ENCODE measurements at regions not wholly inside any gene's neighbourhood (a gene's known extent, or its start where the extent isn't known, plus 50 kb on each side); places are given as distances from the start of the nearest gene placed in this dataset.

GRCh38 chr5:10173716-10174115 is 76.0 kb downstream of the ATPSCKMT start:
- DNase-seq = no peak

DNA sequence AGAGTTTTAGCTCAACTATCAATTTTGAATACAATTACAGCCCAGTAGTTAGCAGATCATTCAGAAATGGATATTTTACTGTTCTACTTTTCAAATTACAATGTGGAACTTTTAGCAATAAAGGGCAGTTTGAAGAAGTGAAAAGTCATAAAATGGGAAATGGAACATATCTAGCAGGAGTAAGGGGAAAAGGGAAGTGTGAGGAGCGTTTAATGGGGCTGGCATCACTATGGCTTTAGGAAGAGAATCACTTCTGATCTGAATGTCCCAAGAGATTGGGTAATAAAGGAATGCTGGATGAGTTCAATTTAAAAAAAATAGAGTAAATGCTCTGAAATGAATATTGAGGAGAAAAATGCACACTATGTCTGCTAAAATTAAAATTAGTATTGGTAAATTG is 77.4 kb downstream of the ATPSCKMT start:
- no peak for DNase-seq

- no peak for DNase-seq
These were observed 80.3 kb downstream of the ATPSCKMT start for GRCh38 chr5:10169359-10169758.

GRCh38 chr5:10168254-10168653 is 81.4 kb downstream of the ATPSCKMT start:
- DNase-seq = no peak

DNA sequence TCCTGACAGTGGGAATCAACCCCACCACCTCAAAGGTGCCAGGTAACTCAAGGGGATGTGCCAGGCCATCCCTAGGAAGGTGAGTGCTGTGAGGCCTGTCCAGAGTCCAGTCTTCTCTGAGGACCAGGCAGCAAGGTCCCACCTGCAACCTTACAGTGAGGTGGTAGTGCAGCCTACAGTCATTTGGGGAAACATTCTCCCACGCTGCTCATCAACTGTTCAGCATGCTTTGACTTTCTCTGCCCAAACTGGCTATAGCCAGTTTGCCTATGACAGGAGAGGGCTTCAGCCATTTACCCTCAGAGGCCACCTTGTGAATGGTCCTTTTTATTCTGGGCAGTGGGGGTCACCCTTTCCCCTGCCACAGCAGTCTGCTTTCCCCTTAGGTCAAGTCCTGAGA is 81.9 kb downstream of the ATPSCKMT start:
- DNase-seq = no peak

- DNase-seq = no peak
These were observed 83.3 kb downstream of the ATPSCKMT start for GRCh38 chr5:10166392-10166791.

DNA sequence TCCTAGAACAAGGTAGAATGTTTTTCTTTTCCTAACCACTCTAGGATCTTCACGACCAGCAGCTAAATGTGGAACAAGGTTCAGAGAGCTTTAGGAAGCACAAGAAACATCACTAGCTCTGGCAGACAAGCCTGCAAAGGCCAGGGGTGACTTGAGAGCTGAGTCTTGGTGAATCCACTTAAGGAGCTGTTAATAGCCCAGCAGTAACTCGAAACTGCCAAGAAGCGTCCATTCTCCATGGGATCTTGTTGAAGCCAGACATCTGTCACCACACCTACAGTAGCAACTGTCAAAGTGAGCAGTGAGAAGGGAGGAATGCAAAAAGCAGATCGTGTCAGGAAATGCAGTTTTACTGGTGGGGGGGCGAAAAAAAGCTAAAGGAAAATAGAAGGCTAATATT is 87.2 kb downstream of the ATPSCKMT start:
- DNase-seq = no peak

- DNase-seq = no peak
These were observed 87.9 kb downstream of the ATPSCKMT start for GRCh38 chr5:10161778-10162177.

DNA sequence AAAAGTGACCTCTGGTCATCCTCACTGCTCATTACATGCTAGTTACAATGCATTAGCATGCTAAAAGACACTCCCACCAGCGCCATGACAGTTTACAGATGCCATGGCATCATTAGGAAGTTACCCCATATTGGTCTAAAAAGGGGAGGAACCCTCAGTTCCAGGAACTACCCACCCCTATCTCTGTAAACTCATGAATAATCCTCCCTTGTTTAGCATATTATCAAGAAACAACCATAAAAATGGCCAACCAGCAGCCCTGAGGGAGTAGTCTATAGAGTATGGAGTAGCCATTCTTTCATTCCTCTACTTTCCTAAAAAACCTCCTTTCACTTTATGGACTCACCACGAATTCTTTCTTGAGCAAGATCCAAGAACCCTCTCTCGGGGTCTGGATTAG is 89.4 kb downstream of the ATPSCKMT start:
- DNase-seq = no peak

- DNase-seq = no peak
These were observed 90.8 kb downstream of the ATPSCKMT start for GRCh38 chr5:10158886-10159285.

GRCh38 chr5:10157085-10157669 is 92.5 kb downstream of the ATPSCKMT start:
- DNase-seq = no peak

GRCh38 chr5:10155897-10156667 is 93.6 kb downstream of the ATPSCKMT start:
- DNase-seq = no peak

DNA sequence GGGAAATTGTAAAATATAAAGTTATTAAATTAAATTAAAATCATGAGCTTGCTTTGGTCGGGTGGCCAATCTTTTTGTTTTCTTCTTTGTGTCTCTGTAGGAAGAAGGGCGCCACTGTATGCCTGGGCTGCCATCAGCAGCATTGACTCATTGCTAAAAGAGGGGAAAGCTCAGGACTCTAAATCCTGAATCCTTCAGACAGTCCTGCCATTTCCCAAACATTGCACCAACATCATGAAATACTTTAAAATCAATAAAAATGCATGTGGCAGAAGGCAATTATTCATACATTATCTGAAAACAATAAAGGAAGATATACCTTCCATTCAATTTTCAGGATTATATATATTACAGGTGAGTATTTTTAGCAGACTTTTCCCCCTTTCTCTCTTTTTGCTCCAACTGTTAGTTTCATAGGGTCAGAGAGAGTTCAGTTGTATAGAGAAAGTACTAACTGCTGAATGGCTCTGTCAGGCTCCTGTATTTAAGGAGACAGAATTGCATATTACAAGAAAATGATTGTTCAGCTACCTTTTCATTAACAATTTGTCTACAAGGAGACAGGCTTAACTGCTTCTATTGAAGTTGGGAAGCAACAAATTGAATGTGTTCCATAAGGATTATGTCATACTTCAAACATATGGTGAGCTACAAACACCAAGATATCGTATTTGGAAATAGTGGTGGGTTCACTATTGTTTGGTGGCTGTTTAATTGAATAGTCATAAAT is 95.7 kb downstream of the ATPSCKMT start:
- no peak for DNase-seq

DNA sequence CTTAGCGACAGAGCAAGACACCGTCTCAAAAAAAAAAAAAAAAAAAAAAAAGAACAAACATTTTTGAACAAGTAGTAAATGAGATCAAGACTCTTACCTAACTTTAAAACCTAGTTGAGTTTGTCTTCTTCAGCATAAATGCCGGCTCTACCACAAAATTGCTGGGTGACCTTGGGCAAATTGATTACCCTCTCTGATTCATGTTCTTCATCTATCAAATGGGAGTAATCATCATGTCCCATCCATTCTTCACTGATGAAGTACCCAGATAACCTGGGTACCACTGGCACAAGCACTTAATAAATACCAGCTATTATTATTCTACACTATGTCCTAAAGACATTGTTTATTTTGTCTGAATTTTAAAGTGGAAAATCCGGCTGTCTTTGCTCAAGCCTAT is 96.3 kb downstream of the ATPSCKMT start:
- no peak for DNase-seq

- DNase-seq = no peak
These were observed 98.0 kb downstream of the ATPSCKMT start for GRCh38 chr5:10151656-10152055.

DNA sequence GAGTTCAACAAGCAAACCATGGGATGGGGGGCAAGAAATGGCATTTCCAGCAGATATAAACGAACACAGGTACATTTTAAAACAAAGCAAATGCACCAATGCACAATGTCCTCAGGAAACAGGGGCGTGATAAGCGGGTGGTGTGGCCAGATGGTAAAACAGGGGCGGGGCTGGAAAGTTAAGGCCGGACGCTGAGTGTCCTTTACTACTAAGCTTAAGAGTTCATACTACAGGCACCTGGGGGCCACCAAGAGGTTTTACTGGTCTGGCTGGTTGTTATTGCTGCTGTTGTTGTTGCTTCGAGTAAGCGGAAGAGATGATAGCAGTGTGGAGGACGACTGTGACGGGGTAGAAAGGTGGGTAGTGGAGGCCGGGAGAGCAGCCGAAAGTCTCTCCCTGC is 99.8 kb downstream of the ATPSCKMT start:
- DNase-seq = no peak

DNA sequence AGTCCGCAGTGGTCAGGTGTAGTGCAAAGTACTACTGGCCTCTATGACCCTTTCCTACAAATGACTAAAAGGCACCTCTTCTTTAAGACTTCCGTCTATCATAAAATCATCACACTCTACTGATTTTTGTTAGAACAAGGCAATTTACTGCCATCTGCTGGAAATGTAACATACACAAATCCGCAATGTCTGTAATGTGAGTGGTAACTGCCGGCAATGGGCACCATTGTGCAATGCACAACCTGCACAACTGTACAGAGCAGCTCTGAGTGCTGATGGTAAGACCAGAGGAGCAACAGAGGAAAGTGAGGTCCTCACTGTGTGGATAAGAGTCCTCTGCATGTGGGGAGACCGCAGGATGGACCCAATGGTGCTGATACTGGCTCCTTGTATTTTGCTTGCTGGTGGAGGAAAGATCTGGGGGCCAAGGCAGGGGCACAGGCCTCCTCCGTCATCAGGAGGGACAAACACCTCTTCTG is 103.7 kb downstream of the ATPSCKMT start:
- DNase-seq = no peak

GRCh38 chr5:10144040-10144439 is 105.6 kb downstream of the ATPSCKMT start:
- no peak for DNase-seq

DNA sequence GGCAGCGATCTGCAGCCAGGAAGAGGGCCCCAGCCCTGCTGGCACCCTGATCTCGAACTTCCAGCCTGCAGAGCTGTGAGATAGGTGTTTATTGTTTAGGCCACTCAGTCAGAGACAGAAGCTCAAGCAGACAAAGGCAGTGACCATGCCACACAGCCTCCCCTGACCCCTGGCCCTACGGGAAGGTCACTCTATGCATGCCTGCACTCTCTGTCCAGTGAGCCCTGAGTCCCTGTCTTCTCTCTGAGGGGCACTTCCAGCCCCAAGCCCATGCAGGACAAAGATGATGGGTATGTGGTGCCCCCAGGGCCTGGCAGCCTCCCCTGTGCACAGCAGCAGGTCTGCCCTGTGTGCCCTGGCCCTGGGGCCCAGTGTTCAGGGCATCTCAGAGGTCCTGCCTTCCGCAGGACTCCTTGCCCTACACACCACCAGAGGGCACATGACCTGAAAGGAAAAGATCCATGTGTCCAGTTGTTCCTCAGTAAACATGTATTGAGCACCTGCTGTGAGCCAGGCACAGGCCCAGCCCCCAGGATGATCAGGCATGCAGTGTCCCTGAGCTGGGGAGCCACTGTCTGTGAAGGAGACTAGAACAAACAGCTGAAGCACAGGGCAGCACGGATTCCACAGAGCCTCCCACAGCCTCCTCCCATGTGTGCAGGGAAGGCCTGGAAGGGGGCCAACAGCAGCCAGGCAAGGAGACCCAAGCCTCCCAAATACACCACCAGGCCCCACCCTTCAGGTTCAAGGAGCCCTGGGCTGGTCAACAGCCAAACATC is 109.3 kb downstream of the ATPSCKMT start:
- DNase-seq = peak; percentile 58

GRCh38 chr5:10138395-10139057 is 111.2 kb downstream of the ATPSCKMT start:
- peak; percentile 37 for DNase-seq

DNA sequence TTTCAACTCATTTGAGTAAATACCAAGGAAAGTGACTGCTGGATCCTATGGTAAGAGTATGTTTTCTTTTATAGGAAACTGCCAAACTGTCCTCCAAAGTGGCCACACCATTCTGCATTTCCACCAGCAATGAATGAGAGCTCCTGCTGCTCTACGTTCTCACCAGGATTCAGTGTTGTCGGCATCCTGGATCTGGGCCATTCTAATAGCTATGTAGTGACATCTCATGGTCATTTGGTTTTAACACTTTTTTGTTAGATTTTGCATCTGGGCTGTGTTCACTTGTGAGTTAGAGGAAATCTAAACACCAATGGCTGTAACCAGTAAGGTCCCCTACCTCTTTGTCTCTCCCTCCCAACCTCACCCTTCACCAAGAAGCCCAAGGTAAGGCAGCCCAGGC is 115.9 kb downstream of the ATPSCKMT start:
- no peak for DNase-seq

DNA sequence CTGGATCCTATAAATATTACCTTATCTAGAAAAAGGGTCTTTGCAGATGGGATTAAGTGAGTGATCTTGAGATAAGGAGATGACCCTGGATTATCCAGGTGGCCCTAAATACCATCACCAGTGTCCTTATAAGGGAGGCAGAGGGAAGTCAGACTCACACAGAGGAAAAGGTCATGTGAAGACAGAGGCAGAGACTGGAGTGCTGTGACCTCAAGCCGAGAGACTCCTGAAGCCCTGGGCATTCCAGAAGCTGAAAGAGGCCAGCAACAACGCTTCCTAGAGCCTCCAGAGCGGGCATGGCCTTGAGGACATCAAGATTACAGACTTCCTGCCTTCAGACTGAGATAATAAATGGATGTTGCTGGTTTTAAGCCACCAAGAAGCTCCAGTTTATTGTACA is 118.8 kb downstream of the ATPSCKMT start:
- no peak for DNase-seq

GRCh38 chr5:10126900-10127299 is 122.8 kb downstream of the ATPSCKMT start:
- DNase-seq = no peak
